Epithelial cell of proximal tubule (primary cell): ENCODE measurements at regions not wholly inside any gene's neighbourhood (a gene's known extent, or its start where the extent isn't known, plus 50 kb on each side); places are given as distances from the start of the nearest gene placed in this dataset.

Source experiments
- DNase-seq: peaks from one replicate; pipeline ENCODE4 v3.0.0-alpha.2; 2011; ENCODE audit warnings: low read depth
- H3K4me3 ChIP-seq: 2 replicates; pipeline ENCODE4 v1.5.1; 2011; ENCODE audit warnings: low read depth, mild to moderate bottlenecking, low read length
- CTCF ChIP-seq: conservative IDR thresholded peaks from 2 replicates; pipeline ENCODE4 v1.5.1; 2012; ENCODE audit warnings: low read depth, mild to moderate bottlenecking, low read length

GRCh38 chr4:151952137-151952536, 191.3 kb upstream of the GATB start:
- TF ChIP-seq CTCF, result no peak
- no peak overlapping the region for H3K4me3 ChIP-seq
- no peak for DNase-seq

- DNase-seq, result no peak
- H3K4me3 ChIP-seq, result no peak overlapping the region
- TF ChIP-seq CTCF, result no peak
Observed at GRCh38 chr4:151951671-151952050, 190.9 kb upstream of the GATB start.

DNA sequence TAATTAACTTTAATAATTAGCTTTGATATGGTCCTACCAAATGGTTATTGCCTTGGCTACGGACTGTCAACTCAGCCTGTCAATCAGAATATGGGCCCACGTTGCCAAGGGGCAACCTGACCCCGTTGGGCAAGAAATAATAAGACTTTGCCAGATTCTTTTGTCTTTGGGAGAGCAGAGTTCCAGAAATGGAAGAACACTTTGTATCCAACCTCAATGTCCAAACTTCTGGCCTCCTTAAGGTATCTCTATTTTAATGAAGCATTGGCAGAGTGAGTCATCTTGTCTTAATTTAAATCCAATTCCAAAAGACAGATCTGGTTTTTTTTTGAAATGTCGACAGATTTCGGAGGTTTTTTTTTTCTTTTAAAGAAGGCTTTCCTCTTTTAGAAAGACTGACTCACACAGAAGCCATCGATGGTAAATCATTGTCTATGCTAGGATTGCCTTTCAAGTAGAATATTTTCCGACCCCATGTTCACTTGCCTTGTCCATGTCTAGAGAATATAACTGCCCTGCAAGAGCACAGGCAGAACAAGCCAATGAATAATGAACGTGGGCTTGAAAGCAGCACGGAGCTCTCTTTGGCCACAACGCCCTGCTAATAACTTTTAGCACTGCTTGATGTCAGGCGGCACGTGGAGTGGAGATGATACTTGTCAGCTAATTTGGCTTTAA, 190.3 kb upstream of the GATB start:
- no peak overlapping the region for H3K4me3 ChIP-seq
- peak; percentile 16 for DNase-seq
- TF ChIP-seq CTCF, result no peak

DNA sequence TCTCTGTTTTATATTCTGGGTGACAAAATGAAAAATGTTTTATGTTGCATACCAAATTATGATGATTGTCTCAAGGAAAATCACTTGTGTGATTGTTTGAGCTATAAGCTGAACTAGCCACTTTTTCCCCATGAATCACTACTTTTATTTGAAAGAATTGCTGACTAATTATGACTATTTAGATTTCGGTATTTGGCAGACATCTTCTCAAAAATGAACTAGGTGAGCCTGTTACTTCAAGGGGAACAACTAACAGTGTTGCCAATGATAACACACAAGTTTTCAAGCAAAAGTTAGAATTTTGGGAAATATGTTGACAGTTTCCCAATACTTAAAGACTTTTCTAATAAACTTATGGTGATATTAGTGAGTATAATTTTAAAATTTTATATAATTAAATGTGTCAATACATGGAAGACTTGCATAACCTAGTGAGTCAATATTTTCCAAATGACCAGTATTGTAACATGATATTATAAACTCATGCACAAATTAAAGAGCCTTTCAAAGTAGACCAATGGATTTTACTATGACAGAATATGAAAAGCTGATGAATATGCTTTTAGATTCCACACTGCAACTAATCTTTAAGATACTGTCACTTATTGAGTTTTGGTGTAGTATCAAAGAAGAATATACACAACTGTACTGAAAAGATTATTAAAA, 187.7 kb upstream of the GATB start:
- TF ChIP-seq CTCF, result no peak
- no peak for DNase-seq
- no peak overlapping the region for H3K4me3 ChIP-seq

- no peak overlapping the region for H3K4me3 ChIP-seq
- TF ChIP-seq CTCF, result no peak
- DNase-seq, result no peak
Observed at GRCh38 chr4:151946718-151947117, 185.9 kb upstream of the GATB start.

DNA sequence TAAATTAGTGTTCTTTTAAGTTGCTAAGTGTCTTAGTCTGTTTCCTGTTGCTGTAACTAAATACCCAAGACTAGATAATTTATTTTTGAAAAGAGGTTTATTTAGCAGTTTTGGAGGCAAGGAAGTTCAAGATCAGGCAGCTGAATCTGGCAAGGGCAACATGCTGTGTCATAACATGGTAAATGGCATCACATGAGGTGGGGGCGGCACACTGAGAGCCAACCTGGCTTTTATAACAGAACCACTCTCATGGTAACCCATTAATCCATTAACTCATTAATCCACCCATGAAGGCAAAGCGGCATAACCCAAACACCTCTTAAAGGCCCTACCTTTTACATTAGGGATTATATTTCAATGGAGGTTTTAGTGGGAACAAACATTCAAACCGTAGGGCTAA, 182.2 kb upstream of the GATB start:
- no peak overlapping the region for H3K4me3 ChIP-seq
- no peak for TF ChIP-seq CTCF
- peak; percentile 22 for DNase-seq
